Progenitor cell of endocrine pancreas (in vitro differentiated cells): ENCODE measurements at regions not wholly inside any gene's neighbourhood (a gene's known extent, or its start where the extent isn't known, plus 50 kb on each side); places are given as distances from the start of the nearest gene placed in this dataset.

Source experiments
- DNase-seq: peaks from one replicate; pipeline ENCODE4 v3.0.0; 2021; ENCODE audit warnings: low spot score; ENCODE audit not compliant: unreplicated experiment
- H3K27ac Mint-ChIP-seq: 2 replicates; pipeline ENCODE4 v1.8.0; 2021; ENCODE audit warnings: mild to moderate bottlenecking, moderate library complexity, mixed read lengths
- H3K27me3 Mint-ChIP-seq: 2 replicates; pipeline ENCODE4 v1.8.0; 2021; ENCODE audit warnings: mixed read lengths
- H3K36me3 Mint-ChIP-seq: 2 replicates; pipeline ENCODE4 v1.8.0; 2022; ENCODE audit warnings: mixed read lengths; ENCODE audit not compliant: insufficient read depth
- H3K4me1 Mint-ChIP-seq: 2 replicates; pipeline ENCODE4 v1.8.0; 2021; ENCODE audit warnings: low read depth, mixed read lengths
- H3K4me3 Mint-ChIP-seq: 2 replicates; pipeline ENCODE4 v1.8.0; 2021; ENCODE audit warnings: low read depth, mild to moderate bottlenecking, moderate library complexity, mixed read lengths
- H3K9me3 Mint-ChIP-seq: 2 replicates; pipeline ENCODE4 v1.8.0; 2021; ENCODE audit warnings: low read depth, mixed read lengths
- CTCF ChIP-seq: fragments of 200-600 bp; sonication (generic); IDR thresholded peaks from one replicate; pipeline ENCODE4 v1.5.0; 2021; ENCODE audit warnings: antibody characterized with exemption, mild to moderate bottlenecking; ENCODE audit not compliant: unreplicated experiment

GRCh38 chr10:108899670-108900069 lies 1023.6 kb downstream of the XPNPEP1 start:
- H3K36me3 Mint-ChIP-seq: no peaks in the 10 kb centered on the region
- H3K4me1 Mint-ChIP-seq: peaks cover 1% of the 10 kb centered on the region
- H3K27ac Mint-ChIP-seq: no peak overlapping the region
- no peaks in the 10 kb centered on the region for H3K9me3 Mint-ChIP-seq
- no peak for DNase-seq
- H3K4me3 Mint-ChIP-seq: no peak overlapping the region
- no peak for TF ChIP-seq CTCF
- H3K27me3 Mint-ChIP-seq: no peaks in the 10 kb centered on the region

GRCh38 chr10:108894402-108895301 lies 1028.7 kb downstream of the XPNPEP1 start:
- Mint-ChIP-seq H3K4me3 (no peak overlapping the region), H3K9me3 (no peaks in the 10 kb centered on the region), H3K4me1 (no peaks in the 10 kb centered on the region), H3K27ac (no peak overlapping the region), H3K27me3 (no peaks in the 10 kb centered on the region), H3K36me3 (no peaks in the 10 kb centered on the region)
- no peak for DNase-seq
- no peak for TF ChIP-seq CTCF

- Mint-ChIP-seq H3K4me1 (no peaks in the 10 kb centered on the region), H3K4me3 (no peak overlapping the region), H3K36me3 (no peaks in the 10 kb centered on the region), H3K9me3 (no peaks in the 10 kb centered on the region), H3K27ac (no peak overlapping the region), H3K27me3 (peaks cover 5% of the 10 kb centered on the region)
- no peak for TF ChIP-seq CTCF
- DNase-seq: no peak
Observed at GRCh38 chr10:108877095-108877561, 1046.2 kb downstream of the XPNPEP1 start.

- Mint-ChIP-seq H3K27me3 (peaks cover 5% of the 10 kb centered on the region), H3K36me3 (no peaks in the 10 kb centered on the region), H3K4me1 (no peaks in the 10 kb centered on the region), H3K4me3 (no peak overlapping the region), H3K9me3 (no peaks in the 10 kb centered on the region), H3K27ac (no peak overlapping the region)
- no peak for DNase-seq
- TF ChIP-seq CTCF: no peak
Observed at GRCh38 chr10:108872854-108873253, 1050.5 kb downstream of the XPNPEP1 start.

- no peak for DNase-seq
- H3K27ac Mint-ChIP-seq: no peak overlapping the region
- H3K4me1 Mint-ChIP-seq: no peaks in the 10 kb centered on the region
- TF ChIP-seq CTCF: no peak
- H3K27me3 Mint-ChIP-seq: no peaks in the 10 kb centered on the region
- H3K9me3 Mint-ChIP-seq: no peaks in the 10 kb centered on the region
- H3K4me3 Mint-ChIP-seq: no peak overlapping the region
- no peaks in the 10 kb centered on the region for H3K36me3 Mint-ChIP-seq
Observed at GRCh38 chr10:108868881-108869280, 1054.4 kb downstream of the XPNPEP1 start.
